Cerebellar nuclear complex (tissue), 1 donor: ENCODE measurements at regions not wholly inside any gene's neighbourhood (a gene's known extent, or its start where the extent isn't known, plus 50 kb on each side); places are given as distances from the start of the nearest gene placed in this dataset.

Source experiments
- DNase-seq, 2 experiments: peaks; one replicate each; lab custom pipeline; 2025; lab: John Stamatoyannopoulos, UW

GRCh38 chr5:124263680-124264491 is 482.6 kb downstream of the ZNF608 start:
- DNase-seq, result no peak

DNA sequence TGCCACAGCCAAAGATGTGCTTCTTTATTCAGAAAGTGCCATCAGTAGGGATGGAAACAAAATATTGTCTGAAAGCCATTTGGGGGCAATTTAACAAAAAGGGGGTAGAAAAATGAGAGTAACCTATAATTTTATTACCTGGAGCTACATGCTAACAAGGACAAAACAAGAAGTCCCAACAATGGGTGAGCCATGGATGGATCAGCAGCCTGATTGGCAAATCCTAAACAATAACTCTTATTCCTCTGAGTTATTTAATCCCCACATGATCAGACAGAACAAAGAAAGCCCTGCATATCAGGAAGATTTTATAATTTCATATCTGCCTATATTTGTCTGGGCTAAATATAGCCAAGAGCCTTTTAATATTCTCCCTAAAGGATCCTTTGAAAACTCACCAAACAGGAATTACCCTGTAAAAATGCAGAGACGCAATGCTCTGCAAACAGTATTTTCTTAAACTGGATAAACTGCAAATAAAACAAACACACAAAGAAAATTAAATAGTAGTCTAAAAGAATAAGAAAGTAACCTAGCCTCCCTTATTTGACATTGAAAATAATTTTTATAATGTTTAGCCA is 483.4 kb downstream of the ZNF608 start:
- DNase-seq, result no peak

- no peak for DNase-seq
Observed at GRCh38 chr5:124262470-124262869, 484.0 kb downstream of the ZNF608 start.

- no peak for DNase-seq
Observed at GRCh38 chr5:124261848-124262247, 484.6 kb downstream of the ZNF608 start.

DNA sequence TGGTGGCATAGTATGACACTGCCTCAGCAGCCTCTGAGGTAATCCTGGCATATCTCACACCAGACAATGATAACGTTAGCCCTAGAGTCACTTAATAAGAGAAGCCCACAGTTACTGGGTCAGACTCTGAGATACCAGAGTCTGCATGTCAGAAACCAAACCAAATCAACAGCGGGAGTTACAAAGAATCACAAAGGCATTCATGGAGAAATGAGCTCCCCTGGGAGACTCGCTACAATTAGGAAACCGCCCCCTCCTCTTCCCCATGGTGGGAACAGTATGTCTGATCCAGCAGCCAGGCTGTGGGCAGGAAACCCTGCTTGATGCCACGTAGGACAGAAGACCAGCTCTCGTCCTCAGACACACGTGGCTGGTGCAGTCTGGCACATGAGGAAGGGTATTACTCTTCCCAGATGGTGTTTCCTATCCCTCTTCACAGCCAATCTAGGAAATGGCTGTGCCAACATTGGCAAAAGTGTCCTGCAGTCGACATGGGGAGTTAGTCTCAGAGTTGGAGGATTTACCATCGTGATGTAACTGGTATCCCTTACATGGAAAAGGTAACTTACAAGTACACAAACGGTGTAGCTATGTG is 485.4 kb downstream of the ZNF608 start:
- peak in 1 of 2 experiments; percentile 47 for DNase-seq

GRCh38 chr5:124259017-124259416 is 487.4 kb downstream of the ZNF608 start:
- no peak for DNase-seq

DNA sequence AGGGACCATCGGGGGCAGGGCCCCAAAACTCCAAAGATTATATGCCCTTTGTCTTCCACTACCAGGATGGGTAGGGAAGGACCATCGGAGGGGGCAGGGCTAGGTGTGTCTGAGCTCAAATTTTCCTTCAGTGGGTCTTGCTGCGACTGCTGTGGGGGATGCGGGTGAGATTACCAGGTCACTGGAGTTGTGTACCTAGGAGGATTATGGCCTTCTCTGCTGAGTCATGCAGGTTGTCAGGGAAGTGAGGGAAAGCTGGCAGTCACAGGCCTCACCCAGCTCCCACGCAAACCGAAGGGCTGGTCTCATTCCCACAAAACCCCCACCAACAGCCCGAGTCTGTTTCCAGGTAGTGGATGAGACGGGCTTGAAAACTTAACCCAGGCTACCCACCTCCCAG is 489.4 kb downstream of the ZNF608 start:
- no peak for DNase-seq

DNA sequence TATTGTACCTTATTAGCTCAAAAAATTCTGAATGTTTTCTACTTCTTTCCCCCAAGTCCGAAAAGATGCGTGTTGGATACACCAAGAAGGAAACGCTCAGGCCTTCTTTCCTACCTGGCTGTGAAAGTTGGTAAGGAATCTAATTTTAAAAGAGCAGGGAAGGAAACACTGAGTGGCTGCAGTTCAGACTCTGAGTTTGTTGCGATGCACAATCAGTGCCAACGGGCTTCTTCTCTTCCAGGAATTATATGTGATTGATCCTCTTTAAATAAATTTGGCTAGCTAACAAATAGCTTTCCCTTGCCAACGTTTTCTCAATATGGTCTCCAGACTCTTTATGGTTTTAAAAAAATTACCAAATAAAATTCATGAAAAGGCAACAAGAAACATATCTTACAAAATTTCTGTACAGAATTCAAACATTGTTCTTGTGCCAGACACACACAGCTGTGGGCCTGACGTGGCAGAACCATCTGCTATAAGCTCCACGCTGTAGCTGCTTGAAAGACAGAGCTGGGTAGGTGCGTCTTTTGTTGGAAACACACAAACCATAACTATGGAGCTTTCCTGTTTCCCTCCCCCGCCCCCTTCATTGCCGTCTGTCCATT is 493.1 kb downstream of the ZNF608 start:
- DNase-seq, result no peak

DNA sequence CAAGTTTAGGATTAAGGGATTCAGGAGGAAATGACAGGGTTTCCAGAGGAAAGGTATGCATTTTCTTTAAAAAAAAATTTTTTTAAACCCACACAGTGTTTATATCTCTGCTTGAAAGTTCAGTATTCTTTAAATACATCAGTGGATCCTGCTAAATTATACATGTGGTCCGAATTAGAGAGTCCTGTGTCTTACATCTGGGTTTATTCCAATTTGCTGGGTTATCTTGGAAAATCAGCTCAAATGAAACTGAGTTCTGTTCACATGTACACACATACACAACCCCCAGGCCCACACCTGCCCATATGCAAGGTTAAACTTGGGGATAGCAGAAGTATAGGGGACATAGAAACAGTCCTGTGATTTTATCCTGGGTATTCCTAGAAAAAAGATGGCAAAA is 493.7 kb downstream of the ZNF608 start:
- DNase-seq, result no peak

DNA sequence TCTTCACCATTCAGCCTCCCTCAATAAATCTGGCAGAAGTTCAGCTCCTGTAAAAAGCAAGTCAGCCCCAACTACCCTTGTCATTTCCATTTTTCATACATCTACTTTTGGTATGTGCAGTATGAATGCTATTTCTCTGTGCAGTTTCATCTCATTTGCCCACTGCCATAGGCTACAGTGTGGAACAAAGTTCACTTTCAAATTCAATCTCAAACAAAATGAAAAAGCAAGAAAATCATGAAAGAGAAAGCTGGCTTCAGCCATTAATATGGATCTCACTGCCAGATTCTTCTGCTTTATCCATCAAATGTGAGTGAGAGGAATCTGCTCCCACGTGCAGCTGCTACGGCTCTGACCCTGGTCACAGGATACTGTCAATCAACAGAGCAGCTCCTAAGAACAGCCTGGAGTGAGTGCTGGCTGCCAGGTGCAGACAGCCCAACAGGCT is 494.2 kb downstream of the ZNF608 start:
- DNase-seq, result no peak

DNA sequence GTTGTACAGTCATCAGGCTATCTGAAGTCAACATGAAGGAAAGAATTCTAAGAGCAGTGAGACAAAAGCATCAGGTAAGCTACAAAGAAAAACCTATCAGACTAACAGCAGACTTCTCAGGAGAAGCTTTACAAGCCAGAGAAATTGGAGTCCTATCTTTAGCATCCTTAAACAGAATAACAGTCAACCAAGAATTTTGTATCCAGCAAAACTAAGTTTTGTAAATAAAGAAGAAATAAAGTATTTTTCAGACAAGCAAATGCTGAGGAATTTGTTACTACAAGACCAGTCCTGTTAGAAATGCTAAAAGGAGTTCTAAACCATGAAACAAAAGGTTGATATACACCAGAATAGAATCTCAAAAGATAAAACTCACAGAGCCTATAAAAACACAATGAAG is 501.2 kb downstream of the ZNF608 start:
- DNase-seq, result no peak

DNA sequence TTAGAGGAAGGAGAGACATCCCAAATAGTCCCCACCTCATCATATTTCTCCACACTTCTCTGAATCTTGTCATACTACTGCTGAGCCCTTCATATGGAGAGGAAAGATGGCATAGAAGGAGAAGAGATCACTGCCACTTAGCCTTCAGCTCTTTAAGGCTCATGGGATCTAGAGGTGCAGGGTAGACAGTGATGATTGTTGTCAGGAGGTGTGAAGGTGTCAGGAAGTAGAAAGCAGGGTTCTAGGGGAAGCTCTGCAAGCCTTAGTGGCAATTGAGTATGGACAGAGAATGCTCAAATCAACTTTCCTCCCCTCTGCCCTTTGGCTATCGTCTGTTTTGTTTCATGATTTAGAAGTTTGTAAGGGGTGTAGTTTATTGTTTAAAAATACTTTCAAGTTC is 505.7 kb downstream of the ZNF608 start:
- no peak for DNase-seq

DNA sequence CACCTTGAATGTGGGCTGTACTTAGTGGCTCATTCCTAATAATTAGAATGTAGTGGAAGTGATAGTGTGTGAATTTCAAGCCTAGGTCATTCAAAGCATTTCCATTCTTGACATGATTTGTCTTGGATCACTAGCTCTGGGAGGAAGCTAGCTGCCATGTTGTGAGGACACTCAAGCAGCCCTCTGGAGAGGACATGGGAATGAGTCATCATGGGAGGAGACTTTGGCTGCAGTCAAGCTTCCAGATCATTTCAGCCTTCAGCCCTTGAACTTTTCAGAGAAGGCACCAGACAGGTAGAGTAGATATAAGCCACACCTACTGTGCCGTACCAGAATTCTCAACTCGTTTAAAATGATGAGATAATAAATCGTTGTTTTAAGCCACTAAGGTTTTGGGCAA is 506.9 kb downstream of the ZNF608 start:
- DNase-seq, result no peak

DNA sequence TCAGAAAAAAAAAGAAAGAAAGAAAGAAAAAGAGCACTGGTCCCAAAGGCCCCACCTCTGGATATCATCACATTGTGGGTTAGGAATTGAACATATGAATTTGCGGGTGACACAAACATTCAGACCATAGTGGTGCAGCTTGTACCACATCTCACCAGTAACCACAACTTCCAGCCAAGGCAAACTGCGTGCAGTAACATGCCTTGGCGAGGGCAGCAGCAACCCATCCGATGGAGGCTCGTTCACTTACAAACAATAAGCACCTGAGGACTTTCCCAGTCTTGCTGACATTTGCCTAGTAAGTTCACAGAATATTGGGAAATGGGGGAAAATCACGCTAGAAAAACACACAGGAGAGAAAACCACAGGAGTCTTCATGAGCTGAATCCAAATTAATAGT is 508.1 kb downstream of the ZNF608 start:
- DNase-seq, result no peak

DNA sequence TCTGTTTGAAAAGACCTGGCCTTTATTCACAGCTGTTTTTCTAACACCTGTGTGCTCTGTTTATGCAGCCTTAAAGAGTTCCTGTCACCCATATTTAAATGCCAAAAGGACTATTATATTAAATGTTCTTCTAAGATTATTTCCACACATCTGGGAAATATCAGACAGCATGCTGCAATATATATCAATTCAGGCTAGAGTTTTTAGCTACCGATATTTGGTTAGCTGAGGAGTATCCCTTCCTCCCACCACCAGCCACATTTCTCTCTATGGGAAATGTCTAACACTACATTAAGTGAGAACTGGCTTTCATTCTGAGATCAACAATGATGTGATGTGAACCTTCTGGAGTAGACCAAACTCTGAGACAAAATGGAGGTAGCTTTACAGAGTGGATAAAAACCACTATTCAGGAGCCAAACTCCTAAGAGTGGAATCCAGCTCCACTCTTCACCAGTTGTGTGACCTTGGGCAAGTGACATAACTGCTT is 509.2 kb downstream of the ZNF608 start:
- no peak for DNase-seq

- no peak for DNase-seq
Observed at GRCh38 chr5:124236361-124237205, 509.9 kb downstream of the ZNF608 start.

GRCh38 chr5:124235576-124235975 is 510.9 kb downstream of the ZNF608 start:
- DNase-seq, result no peak

- no peak for DNase-seq
Observed at GRCh38 chr5:124234770-124235562, 511.5 kb downstream of the ZNF608 start.

DNA sequence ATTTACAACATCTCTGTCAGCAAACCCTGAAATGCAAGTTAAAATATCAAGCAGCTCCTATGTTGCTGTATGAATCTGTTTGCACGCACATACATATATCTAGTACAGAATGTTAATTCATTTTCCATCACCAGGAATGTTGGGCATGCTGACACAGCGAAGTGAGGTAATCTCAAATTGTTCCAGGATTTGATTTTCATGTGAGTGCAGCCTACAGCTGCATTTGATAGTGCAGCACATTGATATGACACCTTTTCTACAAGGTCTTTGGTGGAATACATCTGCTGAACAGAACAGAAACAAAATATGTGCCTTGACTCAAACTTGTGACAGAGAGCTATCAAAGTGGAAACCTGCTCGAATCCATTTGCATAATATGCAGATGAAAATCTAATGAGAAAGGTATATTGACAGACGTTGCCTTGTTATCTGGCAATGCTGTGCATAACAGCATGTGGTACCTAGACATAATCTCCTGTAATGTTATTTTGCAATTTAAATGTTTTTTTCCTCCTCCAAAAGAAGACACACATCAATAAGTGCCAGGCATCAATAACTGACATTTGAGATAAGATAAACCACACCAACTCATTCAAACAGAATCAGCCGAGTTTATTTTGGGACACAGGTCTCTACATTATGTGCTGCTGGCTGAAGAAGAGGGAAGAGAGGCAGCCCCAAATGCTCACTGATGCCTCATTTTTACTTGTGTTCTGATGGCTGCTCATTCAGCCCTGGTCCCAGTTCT is 512.2 kb downstream of the ZNF608 start:
- no peak for DNase-seq

DNA sequence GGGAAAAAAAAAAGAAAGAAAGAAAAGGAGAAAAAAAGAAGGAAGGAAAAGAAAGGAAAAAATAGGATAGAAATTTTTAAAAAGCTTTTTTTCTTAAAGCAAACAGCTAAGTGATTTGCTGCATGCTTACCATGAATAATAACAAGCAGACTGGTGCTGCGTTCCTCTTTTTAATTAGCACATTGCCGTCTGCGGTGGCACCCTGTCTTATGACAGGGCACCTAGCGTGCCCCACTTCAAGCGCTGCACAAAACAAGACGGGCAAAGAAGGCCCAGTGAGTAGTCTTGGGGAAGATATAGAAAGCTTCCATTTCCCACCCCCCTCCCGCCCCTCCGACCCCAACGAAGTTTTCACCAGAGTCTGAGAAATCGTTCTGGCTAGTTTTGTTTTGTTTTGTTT is 513.9 kb downstream of the ZNF608 start:
- no peak for DNase-seq
